ENCODE measurements at regions not wholly inside any gene's neighbourhood (a gene's known extent, or its start where the extent isn't known, plus 50 kb on each side); places are given as distances from the start of the nearest gene placed in this dataset.

DNA sequence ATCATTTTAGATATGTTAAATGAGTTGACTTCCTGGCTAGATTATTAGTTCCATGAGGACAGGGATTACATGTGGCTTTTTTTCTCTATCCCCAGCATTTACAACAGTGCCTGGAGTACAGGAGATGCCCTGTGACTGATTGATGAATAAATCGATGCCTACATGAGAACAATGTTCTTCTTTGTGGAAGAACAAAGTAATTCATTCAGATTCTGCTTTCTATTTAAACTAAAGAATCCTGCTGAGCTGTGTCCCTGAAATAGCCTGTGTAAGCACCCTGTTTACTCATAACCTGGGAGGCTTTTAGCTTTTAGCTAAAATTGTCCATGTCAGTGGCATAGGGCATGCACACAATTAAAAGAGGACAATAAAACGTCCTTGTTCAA, 125.1 kb upstream of the BTBD3 start:
- Mint-ChIP-seq H3K4me1 (peaks cover 23% of the 10 kb centered on the region), H3K27me3 (ENCODE audit: low read depth) (peaks cover 7% of the 10 kb centered on the region), H3K27ac (no peak overlapping the region), H3K4me3 (no peak overlapping the region), H3K36me3 (no peaks in the 10 kb centered on the region), H3K9me3 (no peaks in the 10 kb centered on the region)
- ChIA-PET CTCF (no interaction called here), POLR2A (no interaction called here)
- TF ChIP-seq TP53 (CRISPR knock-in tag; IDR thresholded peaks at IDR 0.05) (no peak), ZNF317 (CRISPR knock-in tag; IDR thresholded peaks at IDR 0.05; ENCODE audit: borderline replicate concordance, low read depth) (no peak), NFYB (CRISPR knock-in tag; conservative IDR thresholded peaks at IDR 0.05; ENCODE audit: low read depth) (no peak), ESRRA (CRISPR knock-in tag; IDR thresholded peaks at IDR 0.05; ENCODE audit: borderline replicate concordance) (no peak), FOXP1 (CRISPR knock-in tag; IDR thresholded peaks at IDR 0.05; ENCODE audit: borderline replicate concordance) (no peak), TEAD1 (CRISPR knock-in tag; IDR thresholded peaks at IDR 0.05) (no peak), FOXK1 (CRISPR knock-in tag; IDR thresholded peaks at IDR 0.05) (no peak), OVOL2 (CRISPR knock-in tag; IDR thresholded peaks at IDR 0.05; ENCODE audit: borderline replicate concordance) (no peak), GABPB1 (CRISPR knock-in tag; IDR thresholded peaks at IDR 0.05) (no peak), CREB1 (CRISPR knock-in tag; IDR thresholded peaks at IDR 0.05) (no peak)
- TF ChIP-seq, protein P1, sequence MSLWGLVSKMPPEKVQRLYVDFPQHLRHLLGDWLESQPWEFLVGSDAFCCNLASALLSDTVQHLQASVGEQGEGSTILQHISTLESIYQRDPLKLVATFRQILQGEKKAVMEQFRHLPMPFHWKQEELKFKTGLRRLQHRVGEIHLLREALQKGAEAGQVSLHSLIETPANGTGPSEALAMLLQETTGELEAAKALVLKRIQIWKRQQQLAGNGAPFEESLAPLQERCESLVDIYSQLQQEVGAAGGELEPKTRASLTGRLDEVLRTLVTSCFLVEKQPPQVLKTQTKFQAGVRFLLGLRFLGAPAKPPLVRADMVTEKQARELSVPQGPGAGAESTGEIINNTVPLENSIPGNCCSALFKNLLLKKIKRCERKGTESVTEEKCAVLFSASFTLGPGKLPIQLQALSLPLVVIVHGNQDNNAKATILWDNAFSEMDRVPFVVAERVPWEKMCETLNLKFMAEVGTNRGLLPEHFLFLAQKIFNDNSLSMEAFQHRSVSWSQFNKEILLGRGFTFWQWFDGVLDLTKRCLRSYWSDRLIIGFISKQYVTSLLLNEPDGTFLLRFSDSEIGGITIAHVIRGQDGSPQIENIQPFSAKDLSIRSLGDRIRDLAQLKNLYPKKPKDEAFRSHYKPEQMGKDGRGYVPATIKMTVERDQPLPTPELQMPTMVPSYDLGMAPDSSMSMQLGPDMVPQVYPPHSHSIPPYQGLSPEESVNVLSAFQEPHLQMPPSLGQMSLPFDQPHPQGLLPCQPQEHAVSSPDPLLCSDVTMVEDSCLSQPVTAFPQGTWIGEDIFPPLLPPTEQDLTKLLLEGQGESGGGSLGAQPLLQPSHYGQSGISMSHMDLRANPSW (CRISPR knock-in tag; conservative IDR thresholded peaks at IDR 0.05; ENCODE audit: low read depth) = no peak
- TF ChIP-seq, protein P2, sequence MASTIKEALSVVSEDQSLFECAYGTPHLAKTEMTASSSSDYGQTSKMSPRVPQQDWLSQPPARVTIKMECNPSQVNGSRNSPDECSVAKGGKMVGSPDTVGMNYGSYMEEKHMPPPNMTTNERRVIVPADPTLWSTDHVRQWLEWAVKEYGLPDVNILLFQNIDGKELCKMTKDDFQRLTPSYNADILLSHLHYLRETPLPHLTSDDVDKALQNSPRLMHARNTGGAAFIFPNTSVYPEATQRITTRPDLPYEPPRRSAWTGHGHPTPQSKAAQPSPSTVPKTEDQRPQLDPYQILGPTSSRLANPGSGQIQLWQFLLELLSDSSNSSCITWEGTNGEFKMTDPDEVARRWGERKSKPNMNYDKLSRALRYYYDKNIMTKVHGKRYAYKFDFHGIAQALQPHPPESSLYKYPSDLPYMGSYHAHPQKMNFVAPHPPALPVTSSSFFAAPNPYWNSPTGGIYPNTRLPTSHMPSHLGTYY (CRISPR knock-in tag; IDR thresholded peaks at IDR 0.05) = no peak
- TF ChIP-seq, protein P3, sequence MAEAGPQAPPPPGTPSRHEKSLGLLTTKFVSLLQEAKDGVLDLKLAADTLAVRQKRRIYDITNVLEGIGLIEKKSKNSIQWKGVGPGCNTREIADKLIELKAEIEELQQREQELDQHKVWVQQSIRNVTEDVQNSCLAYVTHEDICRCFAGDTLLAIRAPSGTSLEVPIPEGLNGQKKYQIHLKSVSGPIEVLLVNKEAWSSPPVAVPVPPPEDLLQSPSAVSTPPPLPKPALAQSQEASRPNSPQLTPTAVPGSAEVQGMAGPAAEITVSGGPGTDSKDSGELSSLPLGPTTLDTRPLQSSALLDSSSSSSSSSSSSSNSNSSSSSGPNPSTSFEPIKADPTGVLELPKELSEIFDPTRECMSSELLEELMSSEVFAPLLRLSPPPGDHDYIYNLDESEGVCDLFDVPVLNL (CRISPR knock-in tag; IDR thresholded peaks at IDR 0.05; ENCODE audit: borderline replicate concordance, low read depth) = no peak
- DNase-seq (ENCODE audit: low spot score) (no peak), ATAC-seq (no peak)

DNA sequence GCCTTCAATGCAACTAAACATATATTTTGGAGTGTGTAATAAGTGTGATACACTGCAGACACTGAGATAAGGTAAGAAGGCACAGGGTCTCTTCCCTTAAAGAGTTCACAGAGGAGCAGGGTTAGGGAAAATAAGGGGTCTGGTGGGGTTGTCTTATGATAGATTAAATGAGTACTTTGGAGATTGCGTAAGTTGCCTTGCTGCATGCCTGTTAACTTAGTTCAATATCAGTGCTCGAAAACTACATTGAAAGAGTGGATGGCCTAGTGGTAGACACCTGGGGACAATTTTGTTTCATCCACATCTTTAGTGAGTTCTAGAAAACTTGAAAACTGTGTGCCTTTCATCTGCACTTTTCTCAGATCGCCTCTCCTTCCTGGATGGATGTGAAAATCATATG, 123.2 kb upstream of the BTBD3 start:
- ATAC-seq = no peak
- H3K27me3 Mint-ChIP-seq (ENCODE audit: low read depth) = peaks cover 8% of the 10 kb centered on the region
- ChIA-PET POLR2A (no interaction called here), CTCF (no interaction called here)
- DNase-seq (ENCODE audit: low spot score) = no peak
- H3K4me1 Mint-ChIP-seq = peaks cover 23% of the 10 kb centered on the region
- H3K4me3 Mint-ChIP-seq = no peak overlapping the region
- no peaks in the 10 kb centered on the region for H3K9me3 Mint-ChIP-seq
- no peaks in the 10 kb centered on the region for H3K36me3 Mint-ChIP-seq
- no peak overlapping the region for H3K27ac Mint-ChIP-seq
- TF ChIP-seq GABPB1 (CRISPR knock-in tag; IDR thresholded peaks at IDR 0.05) (no peak), TEAD1 (CRISPR knock-in tag; IDR thresholded peaks at IDR 0.05) (no peak)
- TF ChIP-seq, protein P4, sequence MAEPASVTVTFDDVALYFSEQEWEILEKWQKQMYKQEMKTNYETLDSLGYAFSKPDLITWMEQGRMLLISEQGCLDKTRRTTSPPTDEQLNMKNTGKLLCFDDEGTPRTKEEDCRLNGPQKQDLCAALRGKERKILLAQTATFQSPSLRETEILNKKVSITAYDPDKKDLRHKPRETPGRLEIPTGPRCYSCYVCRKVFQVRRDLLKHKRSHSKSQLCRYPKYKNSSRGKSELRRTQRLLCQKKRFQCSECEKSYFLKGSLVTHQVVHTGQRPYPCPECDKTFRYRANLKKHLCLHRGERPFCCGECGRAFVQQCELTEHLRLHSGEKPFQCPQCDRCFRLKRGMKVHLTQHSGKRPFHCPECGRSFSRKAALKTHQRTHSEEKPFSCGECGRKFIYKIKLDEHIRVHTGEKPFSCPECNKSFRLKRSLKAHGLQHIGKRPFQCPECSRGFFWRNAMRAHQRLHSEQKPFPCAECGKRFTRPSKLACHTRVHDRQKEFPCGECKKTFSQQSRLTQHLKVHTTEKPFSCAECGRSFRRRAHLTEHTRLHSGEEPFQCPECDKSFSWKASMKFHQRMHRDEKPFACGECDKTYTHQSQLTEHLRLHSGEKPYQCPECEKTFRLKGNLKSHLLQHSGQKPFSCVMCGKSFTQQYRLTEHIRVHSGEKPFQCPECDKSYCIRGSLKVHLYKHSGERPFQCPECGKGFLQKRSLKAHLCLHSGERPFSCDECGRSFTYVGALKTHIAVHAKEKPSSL (CRISPR knock-in tag; conservative IDR thresholded peaks at IDR 0.05) = no peak
- TF ChIP-seq, protein P5, sequence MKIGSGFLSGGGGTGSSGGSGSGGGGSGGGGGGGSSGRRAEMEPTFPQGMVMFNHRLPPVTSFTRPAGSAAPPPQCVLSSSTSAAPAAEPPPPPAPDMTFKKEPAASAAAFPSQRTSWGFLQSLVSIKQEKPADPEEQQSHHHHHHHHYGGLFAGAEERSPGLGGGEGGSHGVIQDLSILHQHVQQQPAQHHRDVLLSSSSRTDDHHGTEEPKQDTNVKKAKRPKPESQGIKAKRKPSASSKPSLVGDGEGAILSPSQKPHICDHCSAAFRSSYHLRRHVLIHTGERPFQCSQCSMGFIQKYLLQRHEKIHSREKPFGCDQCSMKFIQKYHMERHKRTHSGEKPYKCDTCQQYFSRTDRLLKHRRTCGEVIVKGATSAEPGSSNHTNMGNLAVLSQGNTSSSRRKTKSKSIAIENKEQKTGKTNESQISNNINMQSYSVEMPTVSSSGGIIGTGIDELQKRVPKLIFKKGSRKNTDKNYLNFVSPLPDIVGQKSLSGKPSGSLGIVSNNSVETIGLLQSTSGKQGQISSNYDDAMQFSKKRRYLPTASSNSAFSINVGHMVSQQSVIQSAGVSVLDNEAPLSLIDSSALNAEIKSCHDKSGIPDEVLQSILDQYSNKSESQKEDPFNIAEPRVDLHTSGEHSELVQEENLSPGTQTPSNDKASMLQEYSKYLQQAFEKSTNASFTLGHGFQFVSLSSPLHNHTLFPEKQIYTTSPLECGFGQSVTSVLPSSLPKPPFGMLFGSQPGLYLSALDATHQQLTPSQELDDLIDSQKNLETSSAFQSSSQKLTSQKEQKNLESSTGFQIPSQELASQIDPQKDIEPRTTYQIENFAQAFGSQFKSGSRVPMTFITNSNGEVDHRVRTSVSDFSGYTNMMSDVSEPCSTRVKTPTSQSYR (CRISPR knock-in tag; IDR thresholded peaks at IDR 0.05) = no peak
- TF ChIP-seq, protein P6, sequence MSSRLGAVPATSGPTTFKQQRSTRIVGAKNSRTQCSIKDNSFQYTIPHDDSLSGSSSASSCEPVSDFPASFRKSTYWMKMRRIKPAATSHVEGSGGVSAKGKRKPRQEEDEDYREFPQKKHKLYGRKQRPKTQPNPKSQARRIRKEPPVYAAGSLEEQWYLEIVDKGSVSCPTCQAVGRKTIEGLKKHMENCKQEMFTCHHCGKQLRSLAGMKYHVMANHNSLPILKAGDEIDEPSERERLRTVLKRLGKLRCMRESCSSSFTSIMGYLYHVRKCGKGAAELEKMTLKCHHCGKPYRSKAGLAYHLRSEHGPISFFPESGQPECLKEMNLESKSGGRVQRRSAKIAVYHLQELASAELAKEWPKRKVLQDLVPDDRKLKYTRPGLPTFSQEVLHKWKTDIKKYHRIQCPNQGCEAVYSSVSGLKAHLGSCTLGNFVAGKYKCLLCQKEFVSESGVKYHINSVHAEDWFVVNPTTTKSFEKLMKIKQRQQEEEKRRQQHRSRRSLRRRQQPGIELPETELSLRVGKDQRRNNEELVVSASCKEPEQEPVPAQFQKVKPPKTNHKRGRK (CRISPR knock-in tag; IDR thresholded peaks at IDR 0.05; ENCODE audit: borderline replicate concordance) = no peak
- TF ChIP-seq, protein P7, sequence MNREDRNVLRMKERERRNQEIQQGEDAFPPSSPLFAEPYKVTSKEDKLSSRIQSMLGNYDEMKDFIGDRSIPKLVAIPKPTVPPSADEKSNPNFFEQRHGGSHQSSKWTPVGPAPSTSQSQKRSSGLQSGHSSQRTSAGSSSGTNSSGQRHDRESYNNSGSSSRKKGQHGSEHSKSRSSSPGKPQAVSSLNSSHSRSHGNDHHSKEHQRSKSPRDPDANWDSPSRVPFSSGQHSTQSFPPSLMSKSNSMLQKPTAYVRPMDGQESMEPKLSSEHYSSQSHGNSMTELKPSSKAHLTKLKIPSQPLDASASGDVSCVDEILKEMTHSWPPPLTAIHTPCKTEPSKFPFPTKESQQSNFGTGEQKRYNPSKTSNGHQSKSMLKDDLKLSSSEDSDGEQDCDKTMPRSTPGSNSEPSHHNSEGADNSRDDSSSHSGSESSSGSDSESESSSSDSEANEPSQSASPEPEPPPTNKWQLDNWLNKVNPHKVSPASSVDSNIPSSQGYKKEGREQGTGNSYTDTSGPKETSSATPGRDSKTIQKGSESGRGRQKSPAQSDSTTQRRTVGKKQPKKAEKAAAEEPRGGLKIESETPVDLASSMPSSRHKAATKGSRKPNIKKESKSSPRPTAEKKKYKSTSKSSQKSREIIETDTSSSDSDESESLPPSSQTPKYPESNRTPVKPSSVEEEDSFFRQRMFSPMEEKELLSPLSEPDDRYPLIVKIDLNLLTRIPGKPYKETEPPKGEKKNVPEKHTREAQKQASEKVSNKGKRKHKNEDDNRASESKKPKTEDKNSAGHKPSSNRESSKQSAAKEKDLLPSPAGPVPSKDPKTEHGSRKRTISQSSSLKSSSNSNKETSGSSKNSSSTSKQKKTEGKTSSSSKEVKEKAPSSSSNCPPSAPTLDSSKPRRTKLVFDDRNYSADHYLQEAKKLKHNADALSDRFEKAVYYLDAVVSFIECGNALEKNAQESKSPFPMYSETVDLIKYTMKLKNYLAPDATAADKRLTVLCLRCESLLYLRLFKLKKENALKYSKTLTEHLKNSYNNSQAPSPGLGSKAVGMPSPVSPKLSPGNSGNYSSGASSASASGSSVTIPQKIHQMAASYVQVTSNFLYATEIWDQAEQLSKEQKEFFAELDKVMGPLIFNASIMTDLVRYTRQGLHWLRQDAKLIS (CRISPR knock-in tag; IDR thresholded peaks at IDR 0.05; ENCODE audit: borderline replicate concordance) = no peak
